IPS-20b (cell line): ENCODE measurements at regions not wholly inside any gene's neighbourhood (a gene's known extent, or its start where the extent isn't known, plus 50 kb on each side); places are given as distances from the start of the nearest gene placed in this dataset.

Experiments
- H3K27ac ChIP-seq: one replicate; pipeline ENCODE4 v1.5.1; 2013; ENCODE audit warnings: low read length
- H3K27me3 ChIP-seq: 2 replicates; pipeline ENCODE4 v1.6.1; 2013; ENCODE audit warnings: mild to moderate bottlenecking, low read length, inconsistent platforms; ENCODE audit not compliant: insufficient read depth
- H3K36me3 ChIP-seq: 2 replicates; pipeline ENCODE4 v1.6.1; 2013; ENCODE audit warnings: low read depth, mild to moderate bottlenecking, inconsistent platforms, low read length, moderate library complexity; ENCODE audit not compliant: insufficient read depth
- H3K4me1 ChIP-seq: 2 replicates; pipeline ENCODE4 v1.6.1; 2013; ENCODE audit warnings: mild to moderate bottlenecking, control low read depth, inconsistent platforms, low read length, moderate library complexity; ENCODE audit not compliant: insufficient read depth
- H3K4me3 ChIP-seq: 2 replicates; pipeline ENCODE4 v1.5.1; 2013; ENCODE audit warnings: mild to moderate bottlenecking, low read length, inconsistent platforms
- H3K9ac ChIP-seq: 2 replicates; pipeline ENCODE4 v1.6.1; 2013; ENCODE audit warnings: low read depth, mild to moderate bottlenecking, inconsistent platforms, low read length, moderate library complexity
- H3K9me3 ChIP-seq: 2 replicates; pipeline ENCODE4 v1.6.1; 2013; ENCODE audit warnings: mild to moderate bottlenecking, low read depth, low read length, inconsistent platforms; ENCODE audit not compliant: insufficient read depth

DNA sequence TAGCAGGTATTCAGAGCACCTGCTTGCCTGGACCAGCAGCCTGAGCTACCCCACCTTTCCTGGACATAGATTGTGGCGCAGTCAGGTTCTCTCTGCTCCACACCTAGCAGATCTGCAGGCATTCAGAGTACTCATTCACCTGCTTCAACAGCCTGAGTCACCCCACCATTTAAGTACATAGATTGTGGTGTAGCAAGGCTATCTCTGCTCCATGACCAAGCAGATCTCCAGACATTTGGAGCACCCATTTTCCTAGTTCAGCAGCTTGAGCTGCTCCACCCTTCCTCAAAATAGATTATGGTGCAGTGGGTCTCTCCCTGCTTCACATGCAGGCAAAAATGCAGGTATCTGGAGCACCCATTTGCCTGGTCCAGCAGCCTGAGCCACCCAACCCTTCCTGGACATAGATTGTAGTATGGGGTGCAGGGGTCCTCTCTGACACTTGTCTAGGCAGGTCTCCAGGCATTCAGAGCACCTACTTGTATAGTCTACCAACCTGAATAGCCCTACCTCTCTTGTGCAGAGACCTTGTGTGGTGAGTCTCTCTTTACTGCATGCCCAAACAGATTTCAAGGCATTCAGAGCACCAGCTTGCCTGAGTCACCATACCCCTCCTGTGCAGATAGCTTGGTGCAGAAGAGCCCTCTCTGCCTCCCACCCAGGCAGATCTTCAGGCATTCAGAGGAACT, 466.0 kb upstream of the THBS1 start:
- Histone ChIP-seq H3K9me3 (peaks cover 19% of the 10 kb centered on the region; the same call in 1 of the 2 replicates), H3K4me3 (no peak overlapping the region), H3K27ac (no peak overlapping the region), H3K4me1 (no peaks in the 10 kb centered on the region), H3K27me3 (no peaks in the 10 kb centered on the region), H3K36me3 (no peaks in the 10 kb centered on the region), H3K9ac (no peak overlapping the region)

DNA sequence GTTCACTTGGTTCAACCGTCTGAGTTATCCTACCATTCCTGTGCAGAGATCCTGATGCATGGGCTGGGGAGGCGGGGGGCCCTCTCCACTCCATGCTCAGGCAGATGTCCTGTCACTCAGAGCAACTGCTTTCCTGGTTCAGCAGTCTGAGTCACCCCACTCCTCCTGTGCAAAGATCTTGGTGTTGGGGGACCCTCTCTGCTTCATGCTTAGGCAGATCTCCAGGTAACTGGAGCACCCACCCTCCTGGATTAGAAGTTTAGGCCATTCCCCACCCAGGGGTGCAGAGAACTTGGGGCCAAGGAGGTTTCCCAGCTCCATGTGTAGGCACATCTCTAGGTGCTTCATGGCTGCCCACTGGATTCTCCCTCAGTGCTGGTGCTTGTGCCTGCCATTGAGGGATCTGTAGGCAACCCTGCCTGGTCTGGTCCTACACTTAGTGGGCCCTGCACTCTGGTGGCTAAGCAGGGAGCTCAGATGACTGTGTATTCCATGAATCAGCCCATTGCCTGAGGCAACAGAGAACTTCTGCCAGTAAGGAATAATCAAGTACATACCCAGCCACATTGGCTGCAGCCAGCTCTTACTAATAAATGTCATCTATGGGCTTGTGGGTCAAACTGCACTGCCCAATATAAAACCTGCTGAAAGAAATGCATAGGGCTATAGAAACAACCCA, 465.4 kb upstream of the THBS1 start:
- H3K4me3 ChIP-seq: no peak overlapping the region
- no peaks in the 10 kb centered on the region for H3K4me1 ChIP-seq
- H3K36me3 ChIP-seq: no peaks in the 10 kb centered on the region
- no peaks in the 10 kb centered on the region for H3K27me3 ChIP-seq
- peaks cover 19% of the 10 kb centered on the region; the same call in 1 of the 2 replicates for H3K9me3 ChIP-seq
- no peak overlapping the region for H3K9ac ChIP-seq
- H3K27ac ChIP-seq: no peak overlapping the region

DNA sequence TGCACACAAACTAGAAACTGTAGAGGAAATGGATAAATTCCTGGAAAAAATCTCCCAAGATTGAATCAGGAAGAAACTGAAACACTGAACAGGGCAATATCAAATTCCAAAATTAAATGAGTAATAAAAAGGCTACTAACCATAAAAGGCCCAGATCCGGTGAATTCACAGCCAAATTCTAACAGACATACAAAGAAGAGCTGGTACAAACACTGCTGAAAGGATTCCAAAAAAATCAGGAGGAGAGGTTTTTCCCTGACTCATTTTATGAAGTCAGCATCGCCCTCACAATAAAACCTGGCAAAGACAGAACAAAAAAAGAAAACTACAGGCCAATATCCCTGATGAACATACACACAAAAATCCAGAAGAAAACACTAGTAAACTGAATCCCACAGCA, 462.4 kb upstream of the THBS1 start:
- H3K27me3 ChIP-seq: no peaks in the 10 kb centered on the region
- H3K9me3 ChIP-seq: peaks cover 19% of the 10 kb centered on the region; the same call in 1 of the 2 replicates
- no peaks in the 10 kb centered on the region for H3K36me3 ChIP-seq
- no peak overlapping the region for H3K4me3 ChIP-seq
- H3K9ac ChIP-seq: no peak overlapping the region
- no peaks in the 10 kb centered on the region for H3K4me1 ChIP-seq
- H3K27ac ChIP-seq: no peak overlapping the region

DNA sequence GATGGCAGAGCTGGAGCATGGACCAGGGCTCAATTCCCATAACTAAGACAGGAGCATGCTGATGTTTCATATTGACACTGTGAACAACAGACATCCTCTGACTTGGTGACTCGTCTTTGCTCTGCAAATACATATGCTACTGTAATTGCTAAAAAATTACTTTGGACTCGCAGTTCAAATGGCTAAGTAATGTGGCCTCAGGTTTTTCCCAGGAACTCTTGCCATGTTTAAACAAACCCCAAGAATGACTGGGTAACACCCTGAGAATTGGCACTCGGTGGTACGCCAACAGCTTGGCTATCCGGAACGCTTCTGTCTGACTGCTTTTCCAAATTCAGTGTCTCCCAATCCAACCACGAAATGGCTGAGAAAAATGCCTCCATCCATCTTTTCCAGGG, 456.7 kb upstream of the THBS1 start:
- H3K9ac ChIP-seq: no peak overlapping the region
- H3K36me3 ChIP-seq: no peaks in the 10 kb centered on the region
- H3K9me3 ChIP-seq: no peaks in the 10 kb centered on the region
- H3K4me3 ChIP-seq: no peak overlapping the region
- no peaks in the 10 kb centered on the region for H3K27me3 ChIP-seq
- peaks cover 8% of the 10 kb centered on the region for H3K4me1 ChIP-seq
- H3K27ac ChIP-seq: no peak overlapping the region

DNA sequence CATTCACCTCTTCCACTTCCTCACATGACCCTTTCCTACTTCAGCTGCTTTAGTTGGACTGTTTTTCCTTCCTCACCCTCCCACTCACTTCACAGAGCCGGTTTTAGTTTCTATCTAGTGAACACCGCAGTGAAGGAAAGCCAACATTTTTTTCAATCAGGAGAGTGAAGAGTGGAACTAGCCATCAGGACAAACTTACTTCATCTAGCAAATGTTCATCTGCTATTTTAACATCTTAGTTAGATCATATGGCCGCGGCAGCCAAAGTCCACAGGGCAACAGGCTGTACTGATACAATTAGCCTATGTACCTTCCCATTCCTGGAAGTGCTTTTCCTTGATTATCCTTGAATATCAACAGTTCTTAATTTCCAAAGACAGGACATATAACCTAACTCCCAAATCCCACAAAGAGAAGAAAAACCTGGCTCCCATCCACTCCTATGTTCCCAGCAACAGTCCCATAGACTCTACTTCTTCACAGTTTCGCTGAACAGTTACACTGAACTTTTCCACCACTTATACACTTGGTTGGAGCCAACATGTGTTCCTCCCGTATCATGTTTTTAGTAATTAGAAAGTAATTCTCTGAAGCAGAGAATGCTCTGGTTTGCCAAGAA, 456.2 kb upstream of the THBS1 start:
- H3K4me1 ChIP-seq: peaks cover 8% of the 10 kb centered on the region
- H3K36me3 ChIP-seq: no peaks in the 10 kb centered on the region
- no peak overlapping the region for H3K27ac ChIP-seq
- no peaks in the 10 kb centered on the region for H3K9me3 ChIP-seq
- no peaks in the 10 kb centered on the region for H3K27me3 ChIP-seq
- no peak overlapping the region for H3K9ac ChIP-seq
- H3K4me3 ChIP-seq: no peak overlapping the region

DNA sequence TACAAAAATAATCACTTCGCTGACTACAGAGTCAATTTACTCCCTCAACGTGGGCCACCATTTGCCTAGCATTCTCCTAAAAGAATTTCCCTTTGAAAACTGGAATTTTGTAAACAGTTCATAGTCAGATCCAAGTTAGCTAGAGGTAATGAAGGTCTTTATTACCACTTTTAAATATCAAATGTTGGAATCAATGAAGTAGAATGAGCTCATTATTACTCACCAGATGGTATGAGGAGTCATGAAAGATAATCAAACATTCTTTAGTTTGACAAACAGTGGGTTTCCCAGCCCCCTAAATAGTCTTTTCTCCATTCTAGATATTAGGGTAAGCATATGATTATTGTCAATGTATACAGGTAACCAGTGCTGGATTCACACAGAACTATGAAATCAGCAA, 455.7 kb upstream of the THBS1 start:
- H3K27ac ChIP-seq: no peak overlapping the region
- no peaks in the 10 kb centered on the region for H3K27me3 ChIP-seq
- H3K36me3 ChIP-seq: no peaks in the 10 kb centered on the region
- peaks cover 8% of the 10 kb centered on the region for H3K4me1 ChIP-seq
- H3K9ac ChIP-seq: no peak overlapping the region
- H3K4me3 ChIP-seq: no peak overlapping the region
- no peaks in the 10 kb centered on the region for H3K9me3 ChIP-seq

DNA sequence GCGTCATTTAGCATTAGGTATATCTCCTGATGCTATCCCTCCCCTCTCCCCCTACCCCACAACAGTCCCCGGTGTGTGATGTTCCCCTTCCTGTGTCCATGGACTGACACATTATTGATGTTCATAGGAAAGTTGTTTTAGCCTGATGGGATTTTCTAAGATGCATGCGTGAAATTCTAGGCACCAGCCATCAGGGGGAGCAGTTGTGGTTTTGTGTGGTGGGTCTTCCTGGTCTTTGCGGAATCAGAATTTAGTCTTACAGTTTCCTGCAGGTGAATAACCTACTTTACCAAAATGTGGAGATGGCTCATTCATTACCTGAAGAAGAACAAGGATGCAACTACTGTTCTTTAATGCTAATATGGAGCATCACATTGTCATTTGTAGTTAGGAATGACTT, 455.0 kb upstream of the THBS1 start:
- no peak overlapping the region for H3K4me3 ChIP-seq
- no peaks in the 10 kb centered on the region for H3K36me3 ChIP-seq
- no peaks in the 10 kb centered on the region for H3K27me3 ChIP-seq
- H3K4me1 ChIP-seq: peaks cover 8% of the 10 kb centered on the region
- no peaks in the 10 kb centered on the region for H3K9me3 ChIP-seq
- no peak overlapping the region for H3K27ac ChIP-seq
- no peak overlapping the region for H3K9ac ChIP-seq

DNA sequence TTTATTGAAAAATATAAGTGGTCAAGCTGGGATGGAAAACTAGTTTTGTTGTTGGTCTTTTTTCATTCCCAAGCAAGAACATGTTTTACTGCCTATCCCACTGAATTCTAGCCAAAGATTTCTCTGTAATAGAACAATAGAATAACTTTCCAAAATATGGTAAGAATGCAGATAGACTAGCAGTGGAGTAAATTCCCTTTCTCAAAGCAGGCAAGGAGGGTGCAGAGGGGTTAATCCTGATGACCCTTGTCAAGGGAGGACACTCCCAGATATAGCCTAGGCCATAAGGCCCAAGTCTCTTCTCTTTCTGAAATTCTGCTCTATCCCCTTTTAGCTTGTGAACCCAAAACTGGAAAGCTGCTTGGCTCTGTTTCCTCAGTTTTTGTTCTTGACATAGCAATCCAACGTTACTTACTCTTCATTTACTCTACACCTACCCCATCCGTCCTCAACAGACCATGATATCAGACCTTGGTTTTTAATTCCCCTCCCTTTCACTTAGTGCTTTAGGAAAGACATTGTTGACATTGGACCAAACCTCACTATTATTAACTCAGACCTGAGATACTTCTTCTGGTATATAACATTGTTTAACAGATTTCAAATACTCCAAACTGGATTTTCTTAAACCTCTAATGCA, 453.6 kb upstream of the THBS1 start:
- H3K27me3 ChIP-seq: no peaks in the 10 kb centered on the region
- H3K36me3 ChIP-seq: no peaks in the 10 kb centered on the region
- peaks cover 8% of the 10 kb centered on the region for H3K4me1 ChIP-seq
- H3K27ac ChIP-seq: no peak overlapping the region
- no peaks in the 10 kb centered on the region for H3K9me3 ChIP-seq
- H3K9ac ChIP-seq: no peak overlapping the region
- no peak overlapping the region for H3K4me3 ChIP-seq

DNA sequence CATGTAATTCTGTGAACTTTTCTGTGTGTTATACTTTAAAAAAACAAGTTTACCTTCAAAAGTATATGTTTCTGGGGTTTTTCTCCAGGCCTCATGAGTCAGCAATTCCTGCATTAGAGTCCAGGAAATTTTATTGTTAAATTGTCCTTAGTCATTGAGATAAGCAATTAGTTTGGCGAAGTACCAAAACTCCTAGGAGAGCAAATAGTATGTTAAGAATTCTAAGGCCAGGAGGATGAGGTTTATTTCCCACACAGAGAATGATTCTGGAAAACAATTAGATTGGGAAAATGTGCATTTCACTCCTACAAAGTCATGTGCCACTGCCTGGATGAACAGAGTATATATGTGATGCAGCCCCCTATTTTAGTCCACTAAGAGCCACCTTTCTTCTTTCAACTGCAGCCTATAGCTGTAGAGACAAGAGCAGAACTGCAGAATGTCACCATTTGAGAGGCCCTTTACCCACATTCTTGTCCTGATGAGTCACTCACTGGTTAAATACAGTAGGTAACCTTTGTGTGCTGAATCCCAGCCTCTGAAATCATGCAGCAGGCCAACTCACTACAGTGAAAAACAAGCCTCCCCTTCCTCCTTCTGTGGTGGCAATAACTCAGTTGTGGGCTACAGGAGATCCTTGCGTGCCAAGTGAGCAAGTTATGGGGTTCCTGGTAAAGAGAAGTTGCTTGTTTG, 452.8 kb upstream of the THBS1 start:
- Histone ChIP-seq H3K9ac (no peak overlapping the region), H3K4me3 (no peak overlapping the region), H3K27ac (no peak overlapping the region), H3K9me3 (no peaks in the 10 kb centered on the region), H3K36me3 (no peaks in the 10 kb centered on the region), H3K4me1 (peaks cover 8% of the 10 kb centered on the region), H3K27me3 (no peaks in the 10 kb centered on the region)

DNA sequence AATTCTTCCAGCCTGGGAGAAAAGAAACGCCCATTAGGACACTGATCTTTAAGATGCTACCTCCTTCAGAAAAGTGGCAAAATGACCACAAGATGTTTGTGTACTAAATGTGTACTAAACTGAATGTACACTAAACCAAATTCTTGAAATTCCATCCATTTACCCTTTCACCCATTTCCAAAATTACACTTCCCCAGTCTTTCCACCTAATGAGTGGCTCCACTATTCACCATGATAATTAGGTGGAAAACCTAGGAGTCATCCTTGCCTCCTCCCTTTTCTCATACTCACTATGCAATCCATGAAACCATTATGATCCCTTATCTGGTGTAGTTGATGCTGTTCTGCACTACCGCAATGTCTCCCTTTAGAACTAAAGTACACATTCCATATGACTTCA, 452.1 kb upstream of the THBS1 start:
- Histone ChIP-seq H3K9ac (no peak overlapping the region), H3K4me3 (no peak overlapping the region), H3K27ac (no peak overlapping the region), H3K9me3 (no peaks in the 10 kb centered on the region), H3K4me1 (peaks cover 8% of the 10 kb centered on the region), H3K27me3 (no peaks in the 10 kb centered on the region), H3K36me3 (no peaks in the 10 kb centered on the region)

DNA sequence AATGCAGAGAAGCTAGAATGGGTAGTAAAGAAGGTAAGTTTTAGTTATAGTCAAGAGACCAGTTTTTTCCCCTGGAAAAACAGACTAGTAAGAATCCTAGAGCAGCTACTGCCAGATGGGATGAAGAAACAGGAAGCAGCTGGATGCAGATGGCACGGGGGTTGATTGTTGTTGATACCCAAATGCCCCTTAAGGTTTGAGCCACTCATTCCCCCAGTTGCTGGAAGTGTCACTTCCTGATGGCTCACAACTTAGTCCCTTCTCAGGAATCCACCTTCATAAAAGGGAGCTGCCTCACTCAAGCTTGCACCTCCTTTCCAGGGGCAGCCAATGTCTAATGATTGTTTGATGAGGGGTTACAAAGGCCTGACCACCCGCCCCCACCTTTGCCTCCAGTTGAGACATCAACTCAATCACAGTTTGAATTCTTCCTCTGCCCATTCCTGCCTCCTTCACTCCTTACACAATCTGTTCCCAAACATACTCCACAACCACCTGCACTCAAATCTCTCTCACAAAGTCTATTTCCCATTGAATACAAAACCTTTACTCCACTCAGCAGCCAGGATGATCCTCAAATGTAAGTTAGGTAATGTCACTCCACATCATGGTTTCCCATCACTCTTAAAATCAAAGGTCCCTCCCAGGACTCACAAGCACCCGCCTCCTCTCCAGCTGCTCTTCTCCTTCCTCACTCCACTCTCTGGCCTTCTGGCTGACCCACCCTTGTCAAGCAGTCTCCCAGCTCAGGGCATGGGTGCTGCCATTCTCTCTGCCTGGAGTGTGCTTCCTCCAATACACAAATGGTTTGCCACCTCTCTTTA, 450.1 kb upstream of the THBS1 start:
- H3K4me1 ChIP-seq: peaks cover 8% of the 10 kb centered on the region
- H3K9ac ChIP-seq: no peak overlapping the region
- no peaks in the 10 kb centered on the region for H3K9me3 ChIP-seq
- no peak overlapping the region for H3K27ac ChIP-seq
- no peaks in the 10 kb centered on the region for H3K36me3 ChIP-seq
- H3K27me3 ChIP-seq: no peaks in the 10 kb centered on the region
- no peak overlapping the region for H3K4me3 ChIP-seq
